HEK293T (cell line): ENCODE measurements at regions not wholly inside any gene's neighbourhood (a gene's known extent, or its start where the extent isn't known, plus 50 kb on each side); places are given as distances from the start of the nearest gene placed in this dataset.
"Not testable (repeated sequence)": the region's sequence is repeated elsewhere in the genome, so short reads cannot be mapped to it uniquely, and the experiment has no call there.

ENCODE experiments used
- ARNT ChIP-seq: fragments of 450-650 bp; IDR thresholded peaks from 2 replicates; pipeline ENCODE4 v1.6.1; 2017; ENCODE audit warnings: mild to moderate bottlenecking
- BHLHE40 ChIP-seq: fragments of 450-650 bp; IDR thresholded peaks from 2 replicates; pipeline ENCODE4 v1.6.1; 2016; ENCODE audit warnings: mild to moderate bottlenecking, moderate library complexity, borderline replicate concordance
- CTBP1 ChIP-seq: fragments of 450-650 bp; IDR thresholded peaks from 2 replicates; pipeline ENCODE4 v1.6.1; 2016; ENCODE audit warnings: borderline replicate concordance
- FOXK2 ChIP-seq: fragments of 450-650 bp; IDR thresholded peaks from 2 replicates; pipeline ENCODE4 v1.6.1; 2016; ENCODE audit warnings: mild to moderate bottlenecking
- FOXM1 ChIP-seq: fragments of 450-650 bp; IDR thresholded peaks from 2 replicates; pipeline ENCODE4 v1.6.1; 2017; ENCODE audit warnings: mild to moderate bottlenecking, borderline replicate concordance
- HDGF ChIP-seq: fragments of 450-650 bp; IDR thresholded peaks from 2 replicates; pipeline ENCODE4 v1.6.1; 2017; ENCODE audit warnings: antibody characterized with exemption, borderline replicate concordance
- LEF1 ChIP-seq: fragments of 450-650 bp; IDR thresholded peaks from 2 replicates; pipeline ENCODE4 v1.6.1; 2017; ENCODE audit warnings: mild to moderate bottlenecking, borderline replicate concordance
- NFRKB ChIP-seq: fragments of 450-650 bp; IDR thresholded peaks from 2 replicates; pipeline ENCODE4 v1.6.1; 2016; ENCODE audit warnings: mild to moderate bottlenecking, moderate library complexity
- PKNOX1 ChIP-seq: fragments of 450-650 bp; IDR thresholded peaks from 2 replicates; pipeline ENCODE4 v1.6.1; 2016
- SP1 ChIP-seq: fragments of 450-650 bp; IDR thresholded peaks from 2 replicates; pipeline ENCODE4 v1.6.1; 2017
- SUZ12 ChIP-seq: fragments of 450-650 bp; IDR thresholded peaks from 2 replicates; pipeline ENCODE4 v1.6.1; 2016; ENCODE audit warnings: mild to moderate bottlenecking
- ZNF384 ChIP-seq: fragments of 450-650 bp; IDR thresholded peaks from 2 replicates; pipeline ENCODE4 v1.6.1; 2016

GRCh38 chr11:89585471-89585870, 94.3 kb upstream of the NOX4 start:
- TF ChIP-seq SP1, LEF1, BHLHE40, FOXM1, SUZ12, NFRKB, CTBP1, FOXK2, ZNF384, HDGF, PKNOX1, ARNT: not testable (repeated sequence)
